ENCODE measurements at regions not wholly inside any gene's neighbourhood (a gene's known extent, or its start where the extent isn't known, plus 50 kb on each side); places are given as distances from the start of the nearest gene placed in this dataset.

- no peak for DNase-seq
Observed at GRCh38 chr7:41878309-41879295, 175.7 kb upstream of the INHBA start.

- DNase-seq, result no peak
Observed at GRCh38 chr7:41877118-41877517, 174.2 kb upstream of the INHBA start.

- no peak for DNase-seq
Observed at GRCh38 chr7:41875513-41875912, 172.6 kb upstream of the INHBA start.

- DNase-seq, result peak; percentile 20
Observed at GRCh38 chr7:41874201-41874785, 171.4 kb upstream of the INHBA start.

GRCh38 chr7:41873741-41874140, 170.9 kb upstream of the INHBA start:
- no peak for DNase-seq

- no peak for DNase-seq
Observed at GRCh38 chr7:41872966-41873365, 170.1 kb upstream of the INHBA start.

GRCh38 chr7:41870461-41871138, 167.7 kb upstream of the INHBA start:
- DNase-seq, result peak; percentile 95

- peak; percentile 79 for DNase-seq
Observed at GRCh38 chr7:41869997-41870396, 167.1 kb upstream of the INHBA start.

- DNase-seq, result no peak
Observed at GRCh38 chr7:41869596-41869995, 166.7 kb upstream of the INHBA start.

GRCh38 chr7:41869091-41869490, 166.2 kb upstream of the INHBA start:
- peak; percentile 92 for DNase-seq

GRCh38 chr7:41867639-41868280, 164.9 kb upstream of the INHBA start:
- DNase-seq, result peak; percentile 38

- no peak for DNase-seq
Observed at GRCh38 chr7:41862261-41862660, 159.4 kb upstream of the INHBA start.

GRCh38 chr7:41861642-41862041, 158.8 kb upstream of the INHBA start:
- peak; percentile 75 for DNase-seq

- DNase-seq, result peak; percentile 23
Observed at GRCh38 chr7:41858201-41858600, 155.3 kb upstream of the INHBA start.

- DNase-seq, result peak; percentile 49
Observed at GRCh38 chr7:41855798-41856197, 152.9 kb upstream of the INHBA start.

- peak; percentile 54 for DNase-seq
Observed at GRCh38 chr7:41847606-41848005, 144.7 kb upstream of the INHBA start.

GRCh38 chr7:41847151-41847550, 144.3 kb upstream of the INHBA start:
- DNase-seq, result peak; percentile 40

GRCh38 chr7:41842956-41843355, 140.1 kb upstream of the INHBA start:
- no peak for DNase-seq

- peak; percentile 55 for DNase-seq
Observed at GRCh38 chr7:41837916-41838315, 135.0 kb upstream of the INHBA start.

GRCh38 chr7:41835976-41836530, 133.2 kb upstream of the INHBA start:
- DNase-seq, result no peak

GRCh38 chr7:41834805-41835694, 132.2 kb upstream of the INHBA start:
- DNase-seq, result no peak

GRCh38 chr7:41832941-41833340, 130.1 kb upstream of the INHBA start:
- peak; percentile 81 for DNase-seq
